Astrocyte (in vitro differentiated cells and primary cell): ENCODE measurements at regions not wholly inside any gene's neighbourhood (a gene's known extent, or its start where the extent isn't known, plus 50 kb on each side); places are given as distances from the start of the nearest gene placed in this dataset.

Source experiments
- EZH2 ChIP-seq: IDR thresholded peaks from 2 replicates; pipeline ENCODE4 v1.6.1; 2012; ENCODE audit warnings: mild to moderate bottlenecking, low read length, inconsistent platforms; ENCODE audit not compliant: insufficient read depth
- TF ChIP-seq, protein P1 (sequence below): IDR thresholded peaks from 2 replicates; pipeline ENCODE4 v1.5.1; 2011; ENCODE audit warnings: low read depth, mild to moderate bottlenecking, inconsistent platforms, low read length, moderate library complexity; ENCODE audit not compliant: insufficient read depth

DNA sequence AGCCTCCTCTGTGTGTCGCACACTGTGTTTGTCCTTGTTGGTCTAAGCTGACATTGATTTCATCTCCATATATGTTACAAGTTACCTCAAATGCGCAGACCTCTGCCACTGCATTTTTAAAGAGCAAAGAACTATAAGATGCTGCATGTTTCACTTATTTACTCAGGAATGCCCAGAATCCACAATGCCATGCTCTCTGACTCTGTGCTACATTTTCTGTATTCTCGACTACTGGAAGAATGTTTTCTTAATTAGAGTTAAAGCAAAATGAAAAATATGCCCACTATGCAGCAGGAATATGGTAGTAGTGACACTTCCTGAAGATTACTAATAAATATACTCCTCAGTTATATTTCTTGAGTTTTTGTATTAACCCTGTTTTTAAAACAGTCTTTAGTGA is 296.4 kb downstream of the HACE1 start:
- TF ChIP-seq, protein P1, sequence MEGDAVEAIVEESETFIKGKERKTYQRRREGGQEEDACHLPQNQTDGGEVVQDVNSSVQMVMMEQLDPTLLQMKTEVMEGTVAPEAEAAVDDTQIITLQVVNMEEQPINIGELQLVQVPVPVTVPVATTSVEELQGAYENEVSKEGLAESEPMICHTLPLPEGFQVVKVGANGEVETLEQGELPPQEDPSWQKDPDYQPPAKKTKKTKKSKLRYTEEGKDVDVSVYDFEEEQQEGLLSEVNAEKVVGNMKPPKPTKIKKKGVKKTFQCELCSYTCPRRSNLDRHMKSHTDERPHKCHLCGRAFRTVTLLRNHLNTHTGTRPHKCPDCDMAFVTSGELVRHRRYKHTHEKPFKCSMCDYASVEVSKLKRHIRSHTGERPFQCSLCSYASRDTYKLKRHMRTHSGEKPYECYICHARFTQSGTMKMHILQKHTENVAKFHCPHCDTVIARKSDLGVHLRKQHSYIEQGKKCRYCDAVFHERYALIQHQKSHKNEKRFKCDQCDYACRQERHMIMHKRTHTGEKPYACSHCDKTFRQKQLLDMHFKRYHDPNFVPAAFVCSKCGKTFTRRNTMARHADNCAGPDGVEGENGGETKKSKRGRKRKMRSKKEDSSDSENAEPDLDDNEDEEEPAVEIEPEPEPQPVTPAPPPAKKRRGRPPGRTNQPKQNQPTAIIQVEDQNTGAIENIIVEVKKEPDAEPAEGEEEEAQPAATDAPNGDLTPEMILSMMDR, result no peak
- TF ChIP-seq EZH2, result no peak
